GM18873 (cell line): ENCODE measurements at regions not wholly inside any gene's neighbourhood (a gene's known extent, or its start where the extent isn't known, plus 50 kb on each side); places are given as distances from the start of the nearest gene placed in this dataset.

Experiments
- ATAC-seq: cut with Tn5 transposase; IDR thresholded peaks from one replicate; pipeline ENCODE4 v1.9.1; 2021; ENCODE audit warnings: mild to moderate bottlenecking, moderate library complexity, moderate number of reproducible peaks; ENCODE audit not compliant: unreplicated experiment, low FRiP score

DNA sequence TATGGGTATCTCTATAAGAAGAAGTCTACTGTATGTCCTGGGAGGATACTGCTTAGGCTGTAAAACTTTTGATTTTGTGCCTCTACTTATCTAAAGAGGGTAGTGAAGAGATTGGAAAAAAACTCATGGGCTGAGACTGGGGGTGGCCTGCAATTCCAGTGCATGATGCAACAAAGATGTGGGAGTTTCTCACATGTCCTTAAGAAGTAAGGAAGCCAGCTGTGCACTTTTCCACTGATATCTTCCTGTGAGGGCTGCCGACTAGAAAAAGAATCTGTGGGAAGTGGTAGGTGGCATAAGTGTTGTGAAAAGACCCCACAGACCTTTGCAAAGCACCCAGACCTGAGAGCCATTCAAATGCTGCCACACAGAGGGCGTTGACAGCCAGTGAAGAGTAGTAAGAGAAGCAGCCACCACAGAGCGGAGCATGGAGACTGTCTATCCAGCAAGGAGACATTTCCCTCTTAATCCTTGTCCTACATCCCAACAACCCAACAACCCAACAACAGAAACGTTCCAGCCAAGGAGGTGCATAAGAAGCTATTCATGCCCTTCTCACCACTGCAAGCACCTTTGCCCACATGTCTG, 65.1 kb downstream of the PFDN4 start:
- ATAC-seq, result no peak

DNA sequence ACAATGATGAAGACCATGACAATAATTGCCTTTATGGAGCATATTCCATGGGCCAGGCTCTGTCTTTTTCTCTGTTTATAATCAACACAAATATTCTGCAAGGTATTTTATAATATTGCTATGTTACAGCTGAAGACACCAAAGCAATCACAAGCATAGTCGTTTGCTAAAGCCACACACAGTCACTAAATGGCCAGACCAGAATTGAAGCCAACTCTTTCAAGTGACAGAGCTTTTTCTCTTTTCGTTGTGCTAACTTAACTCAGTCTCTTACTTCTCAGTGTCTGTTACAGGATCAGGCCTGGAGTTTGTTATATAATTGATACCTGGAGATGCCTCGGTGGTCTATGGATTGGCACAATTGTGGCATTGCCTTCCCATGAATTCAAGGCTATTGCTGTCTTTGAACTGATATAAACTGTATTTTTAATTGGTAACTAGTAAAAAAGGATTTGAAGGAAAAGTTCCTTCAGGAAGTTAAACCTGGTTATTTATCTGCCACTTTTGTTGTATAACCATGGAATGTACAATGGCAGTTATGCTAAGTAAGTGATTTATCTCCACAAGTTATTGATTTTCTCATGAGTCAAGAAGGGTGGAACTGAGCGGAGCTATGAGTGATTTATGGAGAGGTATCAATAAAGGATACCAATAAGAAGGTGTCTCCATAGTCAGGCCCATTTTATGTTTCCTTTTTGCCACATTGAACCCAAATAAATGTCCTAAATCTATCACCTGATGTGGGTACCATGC, 67.6 kb downstream of the PFDN4 start:
- ATAC-seq, result no peak

DNA sequence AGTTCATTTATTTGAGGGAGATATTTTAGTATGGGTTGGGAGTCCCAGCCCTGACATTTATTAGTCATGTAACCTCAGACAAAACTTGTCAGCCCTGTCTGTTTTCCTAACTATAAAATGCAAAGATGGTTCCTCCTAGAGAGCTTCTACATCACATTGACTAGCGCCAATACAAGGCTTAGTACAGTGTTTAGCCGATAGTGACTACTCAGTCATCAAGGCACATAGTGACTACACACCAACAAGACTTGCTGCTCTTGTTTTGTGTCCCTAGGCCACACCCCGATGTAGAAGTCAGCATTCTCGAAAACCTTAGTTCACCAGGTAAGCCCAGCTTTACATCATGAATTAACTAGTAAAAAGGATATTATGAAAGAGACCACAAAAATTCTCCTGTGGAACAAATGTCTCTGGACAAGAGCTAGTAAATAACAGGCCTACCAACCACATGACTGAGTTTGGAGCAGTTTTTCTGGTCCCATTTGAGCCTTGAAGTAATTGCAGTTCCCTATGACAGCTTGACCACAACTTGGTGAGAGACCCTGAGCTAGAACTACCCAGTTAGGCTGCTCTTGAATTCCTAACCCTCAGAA, 68.8 kb downstream of the PFDN4 start:
- no peak for ATAC-seq

DNA sequence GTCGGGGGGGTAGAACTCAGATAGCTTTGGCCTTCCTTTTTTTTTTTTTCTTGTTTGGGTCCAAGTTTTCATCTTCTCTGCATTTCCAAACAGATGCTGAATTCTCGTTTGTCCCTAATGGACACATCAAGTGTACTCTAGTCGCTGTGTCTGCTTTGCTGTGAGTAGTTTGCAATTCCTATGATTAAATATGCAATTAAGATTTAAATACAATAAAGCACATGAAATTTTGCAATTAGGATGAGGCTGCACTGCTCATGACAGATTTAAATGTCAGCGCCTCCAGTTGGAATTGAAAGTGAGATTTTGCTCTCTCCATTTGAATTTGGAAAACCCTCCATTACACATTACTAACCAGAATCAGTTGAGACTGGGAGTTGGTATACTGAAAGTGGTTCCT, 70.4 kb downstream of the PFDN4 start:
- ATAC-seq, result no peak

DNA sequence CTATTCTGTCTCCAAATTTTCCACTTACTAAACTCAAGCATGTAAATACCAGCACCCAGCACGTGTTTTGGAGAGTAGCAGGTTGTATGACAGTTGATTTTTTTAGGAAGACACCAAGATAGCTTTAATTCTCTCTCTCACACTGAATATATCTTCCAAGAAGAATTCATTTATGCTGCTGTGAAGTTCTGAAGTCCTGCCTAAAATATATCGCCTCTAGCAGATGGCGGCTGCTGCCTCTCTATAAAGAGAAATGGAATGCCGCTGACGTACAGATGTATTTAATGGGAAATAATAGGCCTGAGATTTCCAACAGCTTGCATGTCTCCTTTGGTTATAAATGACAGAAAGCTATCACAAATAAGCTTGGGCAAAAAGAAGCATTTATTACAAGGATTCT, 74.7 kb downstream of the PFDN4 start:
- no peak for ATAC-seq

DNA sequence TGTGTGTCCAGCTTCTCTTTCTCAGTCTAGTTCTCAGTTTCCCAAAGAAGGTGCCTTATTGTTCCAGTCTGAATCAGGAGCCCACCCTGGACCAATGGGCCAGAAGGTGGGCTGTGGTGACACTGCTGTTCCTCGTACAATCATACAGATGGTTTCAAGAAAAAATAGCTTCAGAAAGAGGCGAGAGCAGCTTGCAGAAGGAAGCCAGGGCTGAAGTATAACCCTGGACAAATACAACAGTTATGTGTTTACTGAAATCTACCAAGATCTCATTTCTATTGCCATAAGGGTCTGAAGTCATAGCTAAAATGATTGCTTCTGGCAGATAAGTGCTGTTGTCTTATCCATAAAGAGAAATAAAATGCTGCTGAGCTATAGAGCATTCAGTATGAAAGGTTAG, 75.4 kb downstream of the PFDN4 start:
- no peak for ATAC-seq

DNA sequence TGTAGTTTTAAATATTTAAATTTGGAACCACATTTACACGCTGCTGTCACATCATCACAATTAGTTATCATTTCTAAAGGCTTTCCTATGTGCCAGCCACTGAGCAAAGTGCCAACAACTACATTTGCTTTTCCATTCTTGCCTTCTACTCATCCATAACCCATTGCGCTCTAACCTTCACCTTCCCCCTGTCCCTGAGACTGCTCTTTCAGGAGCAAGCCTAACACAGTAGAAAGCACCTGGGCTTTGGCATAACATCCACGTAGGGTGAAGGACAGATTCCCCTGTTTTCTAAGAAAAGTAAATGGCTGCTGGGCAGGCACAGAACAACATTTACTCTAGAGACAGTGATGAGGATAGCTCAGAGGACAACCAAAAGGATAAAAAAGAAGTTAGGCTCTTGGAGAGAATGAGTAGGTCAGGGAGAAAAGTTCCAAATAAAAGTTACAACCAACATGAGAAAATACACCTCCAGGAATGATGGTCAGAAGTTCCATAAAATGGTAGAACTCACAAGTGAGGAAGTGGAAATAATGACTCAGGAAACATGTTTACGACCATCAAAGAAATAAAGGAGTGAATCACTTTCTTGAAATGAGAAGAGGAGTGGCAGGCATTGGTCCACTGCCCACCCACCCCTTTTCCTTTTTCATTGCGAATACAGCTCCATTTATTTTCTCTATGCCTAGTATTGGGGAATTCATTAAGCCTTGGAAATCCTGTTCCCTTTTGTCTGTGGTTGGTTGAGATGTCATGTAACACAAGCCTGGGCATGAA, 77.2 kb downstream of the PFDN4 start:
- ATAC-seq, result no peak

DNA sequence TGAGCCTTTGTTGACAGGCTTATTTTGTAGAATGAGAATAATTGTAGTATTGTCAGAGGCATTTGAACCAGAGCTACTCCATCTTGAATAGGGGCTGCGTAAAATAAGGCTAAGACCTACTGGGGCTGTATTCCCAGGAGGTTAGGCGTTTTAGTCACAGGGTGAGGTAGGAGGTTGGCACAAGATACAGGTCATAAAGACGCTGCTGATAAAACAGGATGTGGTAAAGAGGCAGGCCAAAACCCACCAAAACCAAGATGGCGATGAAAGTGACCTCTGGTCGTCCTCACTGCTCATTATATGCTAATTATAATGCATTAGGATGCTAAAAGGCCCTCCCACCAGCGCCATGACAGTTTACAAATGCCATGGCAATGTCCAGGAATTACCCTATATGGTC, 82.7 kb downstream of the PFDN4 start:
- no peak for ATAC-seq

DNA sequence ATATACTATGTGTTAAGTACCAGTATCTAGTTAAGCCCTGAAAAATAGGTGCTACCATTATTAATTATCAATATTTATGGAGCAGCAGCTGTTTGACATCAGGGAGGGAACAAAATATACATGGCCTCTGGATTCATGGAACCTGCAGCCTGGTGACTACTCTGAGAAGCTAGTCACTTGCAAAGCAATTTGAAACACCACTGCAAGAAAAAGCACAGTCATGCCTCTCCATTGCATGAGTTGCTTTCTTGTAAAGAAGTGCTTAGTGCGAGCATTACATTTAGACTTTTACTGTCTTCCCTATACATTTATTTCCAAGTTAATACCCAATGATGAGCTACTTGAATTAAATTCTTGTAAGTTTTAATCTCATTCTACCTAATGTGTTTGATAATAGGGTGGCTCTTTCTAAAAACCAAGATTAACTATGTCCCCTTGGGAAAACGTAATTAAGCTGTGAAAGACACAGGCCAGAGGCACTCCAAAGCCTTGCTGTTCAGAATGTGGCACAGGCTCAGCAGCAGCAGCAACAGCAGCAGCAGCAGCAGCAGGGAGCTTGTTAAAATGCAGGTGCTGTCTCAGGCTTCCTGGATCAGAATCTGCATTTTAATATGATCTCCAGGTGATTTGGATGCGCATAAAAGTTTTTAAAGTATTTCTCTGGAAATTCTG, 83.6 kb downstream of the PFDN4 start:
- no peak for ATAC-seq

DNA sequence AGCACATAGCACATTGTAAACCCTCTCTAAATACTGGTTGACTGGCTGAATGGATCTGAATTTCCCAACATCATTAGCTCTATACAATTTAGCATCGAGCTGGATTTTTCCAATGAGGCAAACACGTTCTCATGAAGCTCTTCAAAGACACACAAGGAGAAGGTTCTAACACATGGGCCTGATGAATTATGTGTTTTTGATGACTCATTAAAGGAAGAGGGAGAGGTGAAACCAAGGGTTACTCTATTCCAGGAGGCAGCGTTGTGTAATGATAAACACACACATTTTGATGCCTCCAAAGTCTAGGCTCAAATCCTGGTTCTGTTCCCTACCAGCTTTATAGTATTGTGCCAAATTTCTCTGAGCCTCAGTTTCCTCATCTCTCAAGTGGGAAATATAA, 84.3 kb downstream of the PFDN4 start:
- ATAC-seq, result no peak

DNA sequence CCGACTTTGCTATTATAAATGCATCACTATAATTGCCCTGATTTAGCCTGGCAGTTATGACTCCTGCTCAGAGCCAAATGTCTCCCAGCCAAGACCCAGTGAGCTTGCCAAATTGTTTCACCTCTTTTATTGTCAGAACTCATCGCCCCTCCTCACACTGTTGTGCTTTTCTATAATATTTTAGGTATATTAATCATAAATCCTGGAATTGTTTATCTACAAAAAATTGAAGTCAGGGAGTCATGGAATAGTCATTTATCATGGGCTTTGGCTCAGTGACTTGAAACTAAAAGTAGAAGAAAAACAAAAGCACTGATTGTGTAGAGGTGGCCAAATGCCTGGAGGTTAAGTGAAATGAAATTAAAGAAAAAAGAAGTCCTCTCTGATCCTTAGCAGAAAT, 85.6 kb downstream of the PFDN4 start:
- ATAC-seq, result no peak

DNA sequence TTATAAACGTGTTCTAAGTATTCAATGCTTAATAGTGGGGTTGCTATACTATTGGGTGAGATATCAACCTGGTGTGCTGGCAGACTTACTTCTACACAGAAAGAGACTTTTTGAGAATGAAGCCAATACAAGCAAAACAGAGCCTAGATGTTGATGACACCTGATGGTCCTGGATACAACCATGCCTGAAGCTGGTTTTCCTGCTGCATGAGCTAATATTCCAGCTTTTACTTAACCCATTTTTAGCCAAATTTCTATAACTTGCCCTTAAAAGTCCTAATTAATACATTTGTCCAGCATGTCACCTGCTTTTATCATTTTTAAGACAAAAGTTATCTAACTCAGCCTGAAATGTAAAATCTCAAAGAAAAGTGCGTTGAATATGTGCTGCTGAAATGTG, 86.2 kb downstream of the PFDN4 start:
- no peak for ATAC-seq

DNA sequence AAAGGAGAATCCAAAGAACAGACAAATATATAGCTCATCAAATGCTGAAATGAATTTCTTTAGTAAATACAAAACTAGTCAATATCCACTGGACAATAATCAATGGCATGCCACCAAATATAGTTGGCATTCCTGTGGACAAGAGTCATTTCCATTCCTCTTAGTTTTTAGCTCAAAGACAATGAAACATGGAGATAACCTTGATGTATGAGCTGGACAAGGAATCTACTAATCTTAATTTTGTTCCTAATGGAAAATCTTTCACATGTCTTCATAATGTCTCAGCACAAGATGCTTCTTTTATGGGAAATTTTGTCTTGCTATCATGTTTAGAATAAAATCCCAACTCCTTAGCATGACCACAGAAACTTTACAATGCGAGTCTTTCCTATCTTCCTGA, 87.8 kb downstream of the PFDN4 start:
- ATAC-seq, result no peak

DNA sequence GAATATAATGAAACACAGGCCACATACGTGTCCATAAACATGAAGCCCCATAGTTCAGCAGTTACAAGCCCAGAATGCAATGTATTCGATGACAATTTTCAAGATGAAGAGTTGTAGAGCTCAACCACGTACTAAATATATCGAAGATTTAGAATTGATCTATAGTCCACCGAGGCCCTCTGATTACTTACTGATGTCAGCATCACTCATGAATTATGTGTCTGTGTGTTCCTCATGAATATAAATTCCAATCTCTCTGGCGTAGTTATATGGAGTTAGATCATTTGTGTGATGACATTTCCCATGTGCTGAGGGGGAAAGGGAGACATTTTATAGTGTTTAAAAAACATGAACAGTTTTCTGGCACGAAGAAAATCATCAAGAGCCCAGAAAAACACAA, 97.5 kb downstream of the PFDN4 start:
- no peak for ATAC-seq

DNA sequence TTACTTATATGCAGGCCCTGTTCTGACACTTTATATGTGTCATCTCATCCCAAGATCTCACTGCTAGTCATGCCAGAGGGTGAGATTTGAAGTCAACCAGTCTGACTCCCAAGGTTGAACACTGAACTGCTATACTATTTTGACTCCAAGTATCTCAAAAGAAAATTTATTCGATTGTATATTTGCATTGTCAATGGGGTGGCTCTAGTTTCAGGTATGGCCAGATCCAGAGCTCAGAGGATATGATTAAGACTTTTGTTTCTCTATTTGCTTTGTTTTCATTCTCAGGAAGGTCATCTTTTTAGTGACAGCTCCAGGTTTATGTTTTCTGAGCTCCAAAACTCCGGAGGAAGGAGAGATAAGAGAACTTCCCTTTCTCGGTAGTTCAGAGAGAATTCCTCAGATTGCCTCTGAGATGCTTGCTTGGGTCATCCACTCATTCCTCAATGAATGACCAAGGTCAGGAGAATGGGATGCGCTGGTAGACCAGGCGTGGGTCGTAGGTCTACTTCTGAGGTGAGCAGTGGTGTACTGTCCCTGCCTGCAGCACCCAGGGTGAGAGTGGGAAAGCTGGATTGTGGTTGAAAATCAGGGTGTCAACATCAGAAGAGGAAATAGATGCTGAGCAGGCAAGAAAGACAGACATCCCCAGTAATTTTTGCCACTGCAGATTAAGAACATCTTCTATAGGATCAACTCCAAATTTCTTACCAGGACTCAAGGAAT, 99.3 kb downstream of the PFDN4 start:
- no peak for ATAC-seq

DNA sequence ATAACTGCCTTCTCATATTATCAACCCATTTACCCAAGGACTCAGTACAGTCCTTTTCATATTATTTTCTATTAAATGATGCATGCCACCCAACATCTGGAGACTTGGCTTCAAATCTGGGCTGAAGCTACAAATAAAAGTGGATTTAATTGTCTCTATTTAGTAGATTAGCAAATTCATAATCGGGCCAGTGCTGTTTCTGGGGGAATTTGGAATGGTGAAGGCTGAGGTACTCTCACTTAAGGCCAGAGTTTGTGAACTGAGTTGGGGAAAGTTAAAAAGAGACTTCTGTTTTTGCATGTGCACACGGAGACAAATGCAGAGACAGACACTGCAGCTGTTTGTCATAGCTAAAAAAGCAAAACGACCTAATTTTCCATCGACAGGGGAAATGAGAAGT, 100.9 kb downstream of the PFDN4 start:
- ATAC-seq, result no peak

DNA sequence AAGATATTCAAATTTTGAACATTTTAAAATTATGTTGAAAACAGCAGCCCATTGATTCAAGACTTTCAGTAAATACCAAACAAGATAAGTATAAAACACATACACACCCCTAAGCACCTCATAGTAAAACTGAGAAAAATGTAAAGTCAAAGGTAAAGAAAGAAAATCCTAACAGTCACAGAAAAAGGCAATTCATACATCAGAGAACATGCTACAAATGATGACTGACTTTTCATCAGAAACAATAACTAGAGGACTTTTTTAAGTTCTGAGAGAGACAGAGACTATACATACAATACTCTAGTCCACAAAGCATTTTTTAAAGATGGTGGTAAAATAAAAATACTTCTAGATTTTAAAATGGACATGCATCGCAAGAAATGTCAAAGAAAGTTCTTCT, 111.0 kb downstream of the PFDN4 start:
- no peak for ATAC-seq

DNA sequence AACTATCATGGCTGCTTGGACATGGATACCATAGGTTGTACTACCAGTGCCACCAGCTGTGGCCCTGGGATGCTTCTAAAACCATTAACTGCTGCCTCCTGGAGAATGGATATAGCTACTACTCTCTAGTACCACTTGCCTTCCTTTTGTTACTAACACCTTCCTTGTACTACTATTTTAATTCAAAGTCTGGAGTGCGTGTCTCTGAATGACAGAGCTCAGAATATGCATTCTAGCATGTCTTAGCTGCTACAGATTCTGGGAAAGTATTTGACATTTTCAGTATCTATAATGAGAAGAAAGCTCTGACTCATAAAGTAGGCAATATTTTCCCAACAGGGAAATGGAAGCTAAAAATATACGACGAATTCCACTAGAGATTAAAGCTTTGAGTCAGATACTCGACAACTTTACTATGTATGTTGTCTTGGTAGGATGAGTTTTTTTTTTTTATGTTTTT, 112.3 kb downstream of the PFDN4 start:
- ATAC-seq, result no peak

DNA sequence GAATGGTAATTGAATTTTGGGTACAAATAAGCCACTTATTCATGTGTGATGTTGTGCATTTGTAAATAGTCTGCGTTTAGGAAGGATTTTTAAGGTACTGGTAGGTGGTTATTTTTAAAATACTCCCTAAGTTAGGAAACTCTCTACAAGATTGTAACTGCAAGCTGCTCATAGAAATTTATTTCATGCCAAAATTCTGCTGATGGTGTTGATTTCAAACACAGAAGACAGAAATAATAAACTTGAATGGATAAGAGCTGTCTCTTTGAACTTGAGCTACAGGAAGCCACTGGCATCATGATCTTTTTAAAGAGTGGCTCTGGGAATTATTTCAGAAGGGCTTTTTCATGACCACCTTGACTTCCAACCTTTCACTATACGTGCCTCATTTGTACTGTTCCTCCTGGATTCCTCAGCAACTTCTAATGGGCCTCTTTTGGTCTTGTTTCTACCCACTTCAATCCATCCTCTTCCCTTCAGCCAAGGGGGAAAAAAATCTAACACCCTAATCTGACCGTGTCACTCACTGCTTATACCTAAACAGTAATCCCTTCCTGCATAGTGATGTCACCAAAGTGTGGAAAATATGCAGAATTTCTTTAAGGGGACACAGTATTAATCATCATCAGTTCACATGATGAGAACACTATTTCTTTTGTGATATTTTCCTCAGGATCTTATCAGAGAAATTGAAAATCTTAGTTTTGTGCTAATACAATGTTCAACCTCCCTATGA, 113.6 kb downstream of the PFDN4 start:
- ATAC-seq, result no peak
